ENCODE measurements at regions not wholly inside any gene's neighbourhood (a gene's known extent, or its start where the extent isn't known, plus 50 kb on each side); places are given as distances from the start of the nearest gene placed in this dataset.
"Not testable (repeated sequence)": the region's sequence is repeated elsewhere in the genome, so short reads cannot be mapped to it uniquely, and the experiment has no call there.

DNA sequence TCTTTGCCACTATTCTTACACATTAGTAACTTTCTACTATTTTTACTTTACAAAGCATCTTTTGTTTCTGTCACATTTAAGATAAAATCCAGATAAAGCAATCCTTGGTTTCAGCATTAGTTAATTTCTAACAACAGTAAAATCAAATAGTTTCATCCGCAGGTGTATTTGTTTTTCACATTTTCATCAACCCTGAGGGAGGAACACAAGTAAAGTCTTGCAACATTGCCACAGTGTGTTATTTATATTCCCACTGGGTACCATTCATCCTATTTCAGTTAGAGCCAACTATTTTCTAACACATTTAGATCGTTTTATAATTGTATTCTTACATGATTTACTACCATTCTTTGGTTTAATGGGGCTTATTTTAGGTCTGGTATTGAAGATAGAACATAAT, 908.7 kb upstream of the CITED2 start:
- no peak for DNase-seq

DNA sequence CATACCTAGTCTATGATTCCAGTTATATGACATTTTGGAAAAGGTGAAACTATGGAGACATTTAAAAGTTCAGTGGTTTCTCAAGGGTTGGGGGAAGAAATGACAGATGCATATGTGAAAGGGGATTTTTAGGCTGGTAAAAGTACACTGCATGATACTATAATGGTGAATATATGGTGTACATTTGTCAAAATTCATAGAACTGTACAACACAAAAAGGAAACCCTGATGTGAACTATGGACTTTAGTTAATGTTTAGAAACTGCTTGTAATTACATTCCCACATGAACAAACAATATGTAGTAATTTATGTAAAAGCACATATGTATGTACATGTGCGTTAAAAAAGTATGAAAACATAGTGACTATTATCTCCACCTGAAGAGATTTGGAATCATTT, 907.3 kb upstream of the CITED2 start:
- no peak for DNase-seq

DNA sequence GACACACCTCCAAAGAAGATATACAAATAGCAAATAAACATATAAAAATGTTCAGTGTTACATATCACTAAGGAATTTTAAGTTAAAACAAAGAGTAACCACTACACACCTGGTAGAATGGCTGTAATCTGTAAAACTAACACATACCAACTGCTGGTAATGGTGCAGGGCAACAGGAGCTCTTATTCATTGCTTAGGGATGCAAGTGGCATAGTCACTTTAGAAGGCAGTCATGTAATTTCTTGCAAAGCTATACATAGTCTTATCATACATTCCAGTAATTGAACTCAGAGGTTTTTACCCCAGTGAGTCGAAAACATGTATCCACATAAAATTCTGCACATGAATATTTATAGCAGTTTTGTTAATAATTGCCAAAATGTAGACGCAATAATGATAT, 906.8 kb upstream of the CITED2 start:
- no peak for DNase-seq

DNA sequence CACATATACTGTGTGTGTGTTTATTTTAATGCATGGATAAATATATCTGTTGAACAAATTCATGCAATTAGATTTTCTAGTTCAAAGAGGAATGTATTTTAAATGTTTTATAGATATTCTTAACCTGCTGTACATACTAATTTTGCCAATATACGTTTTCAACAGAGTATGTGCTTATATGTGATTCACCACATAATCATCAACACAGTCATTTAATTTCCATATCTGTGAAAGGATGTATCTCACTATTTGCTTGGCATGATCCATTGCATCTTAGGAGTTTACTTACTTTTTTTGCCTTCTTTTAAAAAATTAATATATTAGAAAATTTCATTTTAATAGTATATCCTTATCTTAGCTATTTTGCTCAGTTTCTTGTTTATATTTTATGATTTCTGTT, 902.3 kb upstream of the CITED2 start:
- DNase-seq: no peak

DNA sequence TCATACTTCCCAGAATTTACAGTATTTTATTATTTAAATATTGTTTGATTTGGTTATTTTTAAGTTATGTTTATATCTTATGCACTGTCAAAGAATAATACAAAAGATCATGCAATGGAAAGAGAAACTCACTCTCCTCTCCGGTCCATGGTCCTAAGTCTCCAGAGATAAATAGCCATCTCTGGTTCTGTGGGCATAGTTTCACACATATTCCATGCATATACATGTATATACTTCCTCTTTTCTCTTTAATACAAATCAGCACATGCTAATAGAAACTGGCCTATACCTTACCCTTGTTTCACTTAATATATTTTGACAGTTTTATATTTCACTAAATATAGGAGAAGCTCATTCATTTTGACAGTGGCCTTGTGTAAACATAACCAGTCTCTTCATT, 901.7 kb upstream of the CITED2 start:
- no peak for DNase-seq

DNA sequence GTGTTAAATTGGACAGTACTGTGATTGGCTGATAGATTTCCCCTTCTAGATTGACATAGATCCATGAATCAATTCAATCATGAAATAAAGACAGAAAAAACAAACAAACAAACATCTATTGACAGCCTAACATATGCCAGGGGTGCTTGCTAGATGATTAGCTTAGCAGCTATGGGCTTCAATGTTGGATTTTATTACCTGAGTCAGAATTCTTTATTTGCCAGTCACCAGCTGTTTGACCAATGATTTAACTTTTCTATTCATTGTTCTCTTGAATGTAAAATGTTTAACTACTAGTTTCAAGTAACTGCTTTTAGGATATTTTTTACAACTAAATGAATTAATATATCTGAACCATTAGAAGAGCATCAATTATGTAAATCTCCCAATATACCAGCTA, 901.3 kb upstream of the CITED2 start:
- no peak for DNase-seq

DNA sequence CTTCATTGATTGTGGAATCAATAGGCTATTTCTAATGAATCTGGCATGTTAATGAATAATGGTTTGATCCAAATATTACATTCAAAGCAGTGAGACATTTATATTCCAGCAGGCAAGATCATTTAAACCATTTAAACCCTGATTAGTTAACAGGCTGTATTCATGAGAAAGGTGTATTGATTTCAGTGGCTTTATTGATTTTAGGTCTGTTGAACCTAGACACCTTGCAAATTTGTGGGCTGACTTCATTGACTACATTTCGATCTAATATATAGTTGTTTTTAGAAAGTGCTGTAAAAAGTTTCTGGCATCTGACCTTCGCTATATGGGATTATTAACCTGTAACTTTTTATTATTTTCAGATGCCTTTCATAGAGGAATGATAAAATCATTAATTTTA, 900.1 kb upstream of the CITED2 start:
- no peak for DNase-seq

DNA sequence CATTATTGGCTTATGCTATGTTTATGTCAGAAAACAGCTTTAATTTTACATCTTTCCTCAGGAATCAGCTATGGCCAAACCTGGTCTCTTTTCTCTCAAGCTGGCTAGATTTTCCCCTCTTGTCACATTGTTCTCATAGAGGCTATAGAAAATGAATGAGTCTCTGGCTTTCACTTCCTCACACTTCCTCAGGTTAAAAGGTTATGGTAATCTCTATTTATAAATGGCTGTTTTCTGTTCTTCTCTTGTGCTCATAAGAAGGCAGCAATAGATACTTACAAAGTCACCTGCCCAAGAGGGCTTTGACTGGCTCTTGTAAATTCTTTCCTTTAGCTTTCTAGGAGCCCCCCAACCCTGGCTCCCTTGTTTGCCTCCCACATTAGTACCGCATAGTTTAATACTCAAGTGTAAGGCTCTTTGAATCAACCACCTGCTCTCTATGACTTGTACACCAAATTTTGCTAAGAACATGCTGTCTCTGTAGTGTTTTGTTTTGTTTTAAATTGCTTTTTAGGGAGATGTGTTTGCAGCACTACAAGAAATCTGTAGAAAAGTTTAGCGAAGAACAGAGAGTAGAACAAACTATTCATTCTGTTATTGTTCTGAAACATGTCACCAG, 897.4 kb upstream of the CITED2 start:
- DNase-seq: no peak

DNA sequence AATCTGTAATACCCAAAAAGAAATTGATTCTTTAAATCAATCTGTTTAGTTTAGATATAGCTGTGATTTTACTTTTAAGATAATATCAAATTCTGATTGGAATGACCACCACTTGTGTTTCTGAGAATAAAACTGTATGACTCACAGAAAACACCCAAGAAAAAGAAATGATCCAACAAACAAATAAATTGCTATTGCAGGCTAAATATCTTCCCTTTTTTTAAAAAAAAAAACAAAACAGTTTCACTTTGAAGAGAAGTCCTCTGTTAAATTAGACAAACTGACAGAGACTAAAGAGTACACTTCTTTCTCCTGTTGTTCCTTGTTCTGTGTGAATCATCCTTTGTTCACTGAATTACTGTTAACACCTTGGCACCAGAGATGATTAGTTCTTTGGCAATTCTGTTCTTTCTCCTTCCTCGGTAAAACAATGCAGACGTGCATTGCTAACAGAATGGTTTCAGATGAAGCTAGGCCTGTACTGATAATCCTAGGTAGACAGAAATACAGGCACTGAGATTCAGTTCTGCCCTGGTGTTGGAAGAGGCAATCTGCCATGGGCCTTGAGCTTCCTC, 895.2 kb upstream of the CITED2 start:
- no peak for DNase-seq

DNA sequence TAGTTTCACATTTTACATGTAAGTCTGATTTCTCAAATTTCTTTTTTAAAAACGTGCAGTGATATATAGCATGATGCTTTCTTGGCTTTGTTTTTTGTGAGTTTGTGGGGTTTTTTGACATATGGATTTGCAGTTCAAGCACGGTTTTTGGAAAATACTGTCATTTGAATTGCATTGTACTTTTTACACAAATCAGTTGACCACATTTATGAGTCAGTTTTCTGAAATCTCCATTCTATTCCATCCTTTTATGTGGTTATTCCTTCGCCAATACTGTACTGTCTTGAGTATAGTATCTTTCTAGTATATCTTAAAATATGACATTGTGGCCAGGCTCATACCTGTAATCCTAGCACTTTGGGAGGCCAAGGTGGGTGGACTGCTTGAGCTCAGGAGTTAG, 890.0 kb upstream of the CITED2 start:
- no peak for DNase-seq

DNA sequence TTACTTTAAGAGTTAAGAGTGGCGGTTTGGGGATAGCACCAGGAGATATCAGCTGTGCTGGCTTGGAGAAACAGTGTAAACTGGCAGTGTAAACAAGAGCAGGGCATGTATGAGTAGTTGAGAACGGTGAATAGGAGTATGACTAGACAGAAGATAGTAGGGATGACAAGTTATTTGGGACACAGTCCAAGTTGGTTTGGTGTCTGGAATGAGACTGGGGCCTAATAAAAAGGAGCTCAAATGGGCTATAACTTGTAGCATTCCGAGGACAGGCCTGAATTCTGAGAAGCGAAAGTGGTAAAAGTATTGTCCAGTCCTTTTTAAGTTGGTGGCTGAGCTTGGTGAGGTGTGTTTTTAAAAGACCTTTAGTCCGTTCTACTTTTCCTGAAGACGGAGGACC, 883.9 kb upstream of the CITED2 start:
- not testable (repeated sequence) for DNase-seq

DNA sequence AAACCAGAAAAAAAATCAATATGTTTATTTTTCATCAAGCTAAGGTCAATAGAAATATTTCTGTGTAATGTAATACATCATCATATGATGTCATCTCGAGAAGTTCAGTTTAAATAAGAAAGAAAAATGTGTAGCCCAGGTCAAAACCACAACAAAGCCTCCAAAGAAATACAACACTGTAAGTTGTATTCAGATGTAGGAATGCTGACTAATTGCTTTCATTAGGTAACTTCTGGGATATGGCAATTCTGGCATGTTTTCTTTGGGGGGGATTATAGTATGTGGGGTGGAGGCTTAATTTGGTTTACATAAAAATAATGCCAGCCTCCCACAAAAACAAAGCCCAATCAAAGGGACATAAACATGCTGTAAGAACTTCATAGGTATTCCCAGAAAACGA, 881.8 kb upstream of the CITED2 start:
- no peak for DNase-seq

DNA sequence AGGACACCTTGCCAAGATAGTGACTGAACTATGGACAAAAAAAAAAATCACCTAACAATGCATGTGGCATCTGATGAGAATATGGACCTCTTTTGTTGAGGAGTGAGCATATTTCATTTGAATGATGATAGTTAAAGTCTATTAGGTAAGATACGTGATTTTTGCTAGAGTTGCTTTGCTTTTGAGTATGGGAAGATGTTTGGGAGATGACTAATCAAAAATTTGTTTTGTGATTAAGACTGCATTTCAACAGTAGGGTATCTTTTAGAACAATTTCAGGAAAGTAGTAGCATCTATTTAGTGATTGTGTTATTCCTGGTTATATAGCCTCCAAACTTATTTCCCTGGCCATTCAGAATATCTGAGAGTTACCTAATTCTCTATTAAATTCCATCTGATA, 878.6 kb upstream of the CITED2 start:
- no peak for DNase-seq

DNA sequence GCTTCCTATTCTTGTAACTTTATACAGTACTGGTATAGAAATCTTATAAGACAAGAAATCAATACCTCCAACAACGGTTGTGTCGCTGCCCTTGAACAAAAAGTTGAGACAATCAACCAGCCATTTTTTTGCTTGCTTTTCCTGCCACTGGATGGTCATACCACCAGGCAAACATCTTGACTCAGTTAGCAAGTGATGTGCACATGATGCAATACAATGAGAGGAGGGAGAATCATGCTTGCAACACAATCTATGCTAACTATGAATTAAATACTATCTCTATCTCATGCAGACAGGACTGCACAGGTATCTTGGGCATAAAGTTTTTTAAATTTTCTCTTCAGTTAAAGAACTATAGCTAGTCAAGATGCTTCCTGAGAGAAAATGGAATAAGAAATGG, 877.7 kb upstream of the CITED2 start:
- no peak for DNase-seq

DNA sequence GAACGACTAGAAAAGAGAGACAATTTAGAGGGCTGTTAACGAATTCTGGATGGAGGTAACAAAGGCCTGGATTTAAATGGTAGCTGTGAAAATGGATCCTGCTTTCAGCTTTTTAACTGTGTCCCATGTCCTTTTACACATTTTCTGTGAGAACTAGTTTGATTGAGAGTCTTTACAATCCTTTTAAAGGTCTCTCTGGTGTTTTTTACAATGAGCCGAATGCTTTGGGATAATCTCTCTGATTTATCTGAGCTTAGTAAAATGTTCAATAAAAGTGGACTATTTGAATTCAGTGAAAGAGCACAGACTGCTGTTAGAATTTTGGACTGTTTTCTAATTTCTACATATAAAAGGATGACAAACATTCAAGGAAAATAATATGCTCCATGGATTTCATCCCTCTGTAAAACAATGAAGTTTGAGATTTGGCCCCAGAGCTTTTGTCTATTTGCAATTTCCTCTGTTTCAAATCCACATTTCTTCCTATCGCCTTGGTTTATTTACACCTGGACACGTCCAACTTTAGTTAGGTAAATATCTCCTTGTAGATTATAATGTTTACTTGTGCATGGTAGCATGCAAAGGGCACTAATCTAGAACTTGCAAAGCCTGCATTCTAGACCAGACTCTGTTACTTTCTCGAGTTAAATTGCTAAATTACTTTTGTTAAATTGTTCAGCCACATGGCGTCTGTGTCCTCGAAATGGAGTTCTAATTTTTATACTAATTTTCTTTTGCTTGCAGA, 871.0 kb upstream of the CITED2 start:
- no peak for DNase-seq

DNA sequence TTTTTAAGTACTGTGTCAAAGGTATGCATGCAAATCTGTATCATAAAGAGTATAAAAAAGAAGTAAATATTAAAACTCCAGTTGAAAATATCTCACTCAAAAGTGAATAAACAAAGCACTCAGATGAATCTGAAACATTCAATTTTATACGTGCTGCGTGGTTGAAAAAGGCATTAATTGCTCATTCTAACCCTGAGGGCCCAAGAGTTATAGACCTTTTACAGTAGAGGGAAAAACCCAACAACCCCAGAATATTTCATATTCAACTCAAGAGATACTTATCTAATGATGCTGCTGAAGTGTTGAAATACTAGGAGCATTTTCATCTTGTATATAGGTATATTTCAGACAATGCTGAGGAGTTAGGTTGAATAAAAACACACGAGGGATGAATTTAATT, 862.8 kb upstream of the CITED2 start:
- DNase-seq: no peak

DNA sequence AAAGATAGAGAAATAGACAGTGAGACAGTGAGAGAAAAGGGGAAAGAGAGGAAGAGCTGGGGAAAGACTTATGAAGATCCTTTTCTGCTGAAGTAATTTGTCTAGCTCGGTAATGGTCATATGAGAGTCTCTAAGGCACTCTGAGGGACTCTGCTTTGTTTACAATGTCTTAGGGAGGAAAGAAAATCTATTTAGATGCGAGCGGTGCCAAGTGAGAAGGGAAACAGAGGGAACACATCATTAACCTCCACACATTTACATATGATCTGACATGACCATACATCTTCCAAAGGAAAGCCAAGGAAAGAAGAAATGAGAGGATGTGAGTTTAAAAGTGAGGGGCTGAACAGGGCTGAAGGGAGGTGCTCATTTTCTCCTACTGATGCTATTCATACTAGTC, 862.3 kb upstream of the CITED2 start:
- no peak for DNase-seq

DNA sequence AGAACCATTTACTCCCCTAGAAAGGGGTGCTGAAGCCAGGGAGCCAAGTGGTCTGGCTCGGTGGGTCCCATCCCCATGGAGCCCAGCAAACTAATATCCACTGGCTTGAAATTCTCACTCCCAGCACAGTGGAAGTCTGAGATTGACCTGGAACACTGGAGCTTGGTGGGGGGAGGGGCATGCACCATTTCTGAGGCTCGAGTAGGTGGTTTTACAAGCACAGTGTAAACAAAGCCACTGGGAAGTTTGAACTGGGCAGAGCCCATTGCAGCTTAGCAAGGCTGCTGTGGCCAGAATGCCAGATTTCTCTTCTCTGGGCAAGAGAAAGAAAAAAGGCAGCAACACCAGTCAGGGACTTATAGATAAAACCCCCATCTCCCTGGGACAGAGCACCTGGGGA, 855.8 kb upstream of the CITED2 start:
- DNase-seq: no peak

DNA sequence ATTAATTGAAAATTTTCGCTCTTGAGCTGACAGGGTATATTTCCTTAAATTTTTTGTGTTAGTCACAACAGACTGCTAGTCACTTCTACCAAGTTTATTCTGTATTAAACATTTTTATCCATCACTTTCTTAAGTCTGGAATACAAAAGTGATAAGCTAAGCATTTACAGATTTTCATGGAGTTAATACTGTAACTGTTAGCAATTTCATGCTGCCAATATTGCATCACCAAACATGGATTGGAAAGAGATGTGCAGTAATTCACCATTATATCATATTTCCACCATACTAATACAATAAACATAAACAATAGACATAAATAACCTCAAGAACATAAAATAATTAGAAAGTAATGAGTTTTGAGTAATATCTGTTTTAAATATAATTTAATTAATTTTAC, 854.0 kb upstream of the CITED2 start:
- DNase-seq: no peak

DNA sequence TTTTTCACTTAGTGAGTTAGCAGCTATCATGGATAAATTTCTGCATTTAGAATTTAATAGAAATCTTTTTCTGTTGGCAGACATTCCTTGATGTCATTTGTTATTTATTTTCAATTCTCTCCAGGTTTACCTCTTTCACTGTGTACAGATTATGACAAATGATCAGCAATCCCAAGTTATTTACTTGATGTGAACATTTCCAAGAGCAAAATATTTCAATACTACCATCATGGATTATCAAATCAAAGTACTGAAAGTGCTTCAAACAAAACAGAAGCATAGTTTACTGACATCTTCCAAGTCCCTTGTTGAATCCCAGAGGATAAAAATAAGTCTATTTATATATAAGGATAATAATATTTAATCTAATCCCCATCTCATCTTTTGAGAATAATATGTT, 852.2 kb upstream of the CITED2 start:
- DNase-seq: no peak

DNA sequence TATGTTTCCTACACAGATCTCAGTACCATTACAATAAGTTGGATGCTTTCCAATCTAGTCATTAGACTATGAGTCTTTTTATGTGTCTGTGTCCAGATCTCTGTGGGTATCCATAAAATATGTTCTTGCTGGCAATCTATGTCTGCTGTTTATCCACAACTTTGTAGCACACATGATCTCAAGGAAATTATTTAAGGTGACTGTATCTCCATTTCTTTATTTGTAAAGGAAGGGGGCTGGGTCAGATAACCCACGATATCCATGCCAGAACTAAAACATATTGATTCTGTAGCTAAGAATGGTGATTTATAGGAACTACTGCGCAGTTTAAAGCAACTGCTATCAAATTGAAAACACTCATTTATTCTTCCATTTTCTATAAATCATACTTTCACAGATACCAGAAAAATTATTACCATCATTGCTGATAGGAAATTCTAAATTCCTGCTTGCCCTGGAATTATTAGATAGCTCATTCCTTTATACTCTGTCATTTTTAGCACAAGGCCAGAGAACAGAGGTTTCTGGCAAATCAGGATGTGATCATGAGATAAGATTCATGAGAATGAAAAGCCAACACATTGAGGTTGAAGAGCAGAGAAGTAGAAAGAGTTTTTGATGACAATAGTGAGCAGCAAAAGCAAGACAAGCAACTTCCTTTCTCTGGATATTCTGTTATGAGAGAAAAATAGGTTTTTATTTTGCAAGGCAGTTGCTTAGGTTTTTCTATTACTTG, 851.4 kb upstream of the CITED2 start:
- no peak for DNase-seq

DNA sequence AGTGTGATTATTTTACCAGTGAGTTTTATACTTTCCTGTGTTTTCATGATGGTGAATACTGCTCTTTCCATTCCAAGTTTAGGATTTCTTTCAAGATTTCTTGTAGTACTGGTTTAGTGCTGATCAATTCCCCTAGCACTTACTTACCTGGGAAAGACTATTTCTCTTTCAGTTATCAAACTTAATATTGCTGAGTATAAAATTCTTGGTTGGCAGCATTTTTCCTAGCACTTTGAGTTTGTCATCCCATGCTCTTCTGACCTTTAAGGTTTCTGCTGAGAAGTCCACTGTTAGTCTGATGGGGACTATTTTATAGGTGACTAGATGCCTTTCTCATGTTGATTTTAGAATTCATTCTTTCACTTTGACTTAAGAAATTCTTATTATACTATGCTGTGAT, 842.8 kb upstream of the CITED2 start:
- DNase-seq: no peak

DNA sequence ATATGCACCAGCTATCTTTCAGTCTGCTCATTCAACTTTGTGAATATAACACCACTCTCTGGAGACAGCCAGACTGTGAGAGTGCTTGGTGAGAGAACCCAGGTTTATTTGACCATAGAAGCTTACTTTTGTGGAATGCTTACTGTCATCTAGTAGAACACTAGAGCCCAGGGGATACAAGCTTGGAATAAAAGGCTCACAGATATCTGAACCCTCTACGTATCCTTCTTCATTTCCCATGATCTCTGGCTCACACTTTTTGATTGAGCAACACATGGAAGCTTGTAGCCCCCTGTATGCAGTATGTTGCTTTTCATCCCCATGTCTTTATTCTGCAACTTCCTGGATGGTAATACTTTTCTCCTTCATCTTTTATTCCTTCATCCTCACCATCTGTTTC, 835.3 kb upstream of the CITED2 start:
- no peak for DNase-seq

DNA sequence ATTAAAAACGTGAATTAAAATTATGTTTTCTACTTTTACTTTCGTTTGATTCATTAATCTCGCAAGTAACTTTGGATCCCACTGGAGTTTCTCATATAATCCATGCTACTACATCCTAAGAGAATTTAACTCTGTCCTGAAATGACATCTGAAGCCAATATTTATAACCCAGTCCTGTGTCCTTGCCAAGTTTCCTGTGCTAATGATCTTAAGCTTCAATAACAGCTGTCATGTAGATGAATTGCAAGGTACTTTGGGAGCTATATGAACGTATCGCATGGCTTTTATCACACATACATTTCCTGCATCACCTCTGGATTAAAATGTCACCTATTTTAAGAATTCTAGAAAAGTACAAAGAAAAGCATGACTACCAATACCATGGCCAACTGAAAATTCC, 833.8 kb upstream of the CITED2 start:
- DNase-seq: peak; percentile 97
